Activated effector memory CD4-positive, alpha-beta T cell treated with anti-CD3 and anti-CD28 coated beads, Interleukin-2, amount 50 U/mL, for 16 hours (primary cell): ENCODE measurements at regions not wholly inside any gene's neighbourhood (a gene's known extent, or its start where the extent isn't known, plus 50 kb on each side); places are given as distances from the start of the nearest gene placed in this dataset.

Experiments used
- DNase-seq: peaks from one replicate; pipeline ENCODE4 v3.0.0-alpha.2; 2020

DNA sequence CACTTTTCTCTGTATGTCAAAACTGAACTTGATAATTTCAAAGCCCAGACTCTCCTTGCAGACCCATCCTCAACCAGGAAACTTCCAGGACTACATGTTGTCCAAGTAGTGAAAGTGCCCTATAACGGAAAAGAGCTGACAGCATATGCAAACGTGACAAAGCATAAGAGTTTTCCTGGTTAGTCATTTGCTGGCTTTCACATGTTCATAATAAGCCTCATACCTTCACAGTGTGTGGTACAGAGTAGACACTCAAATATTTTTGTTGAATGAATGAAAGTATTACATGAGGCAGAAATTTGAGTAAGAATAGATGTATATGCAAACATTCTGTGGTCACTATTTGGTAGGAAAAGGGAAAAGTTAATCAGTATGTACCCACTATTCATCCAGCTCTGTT lies 473.3 kb downstream of the MRPL39 start:
- no peak for DNase-seq

DNA sequence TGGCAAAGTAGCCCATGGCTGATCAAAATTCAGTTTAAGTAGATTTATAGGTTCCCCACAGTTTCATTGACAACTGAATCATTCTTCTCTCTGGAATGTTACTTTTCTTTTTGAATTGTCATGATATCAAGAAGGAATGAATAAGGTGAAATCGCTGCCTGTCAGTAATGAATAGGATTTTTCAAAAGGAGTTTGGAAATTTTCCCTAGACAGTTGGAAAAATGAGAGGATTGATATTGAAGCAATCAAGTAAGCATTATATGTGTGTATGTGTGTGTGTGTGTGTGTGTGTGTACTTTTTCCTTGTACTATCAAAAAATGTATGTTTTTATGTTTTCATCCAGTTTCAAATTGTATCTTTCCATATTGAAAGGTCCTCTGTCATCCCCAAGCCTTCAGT lies 479.5 kb downstream of the MRPL39 start:
- no peak for DNase-seq

DNA sequence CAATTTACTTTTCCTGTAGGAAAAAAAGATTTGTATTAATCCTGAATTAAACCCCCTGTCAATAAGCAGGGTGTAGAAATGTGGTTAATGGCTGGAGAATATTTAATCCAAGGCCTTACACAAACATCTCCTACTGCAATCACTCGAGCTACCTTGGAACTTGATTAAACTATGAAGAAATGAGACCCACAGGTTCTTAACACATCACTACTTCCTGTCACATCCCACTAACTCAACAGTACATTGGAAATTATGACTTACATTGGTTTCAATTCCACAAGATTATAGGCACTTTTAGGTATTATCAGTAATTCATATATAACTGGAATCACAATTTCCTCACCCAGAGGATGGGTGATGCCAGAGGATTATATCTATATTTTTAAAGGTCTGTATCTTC lies 480.3 kb downstream of the MRPL39 start:
- no peak for DNase-seq

DNA sequence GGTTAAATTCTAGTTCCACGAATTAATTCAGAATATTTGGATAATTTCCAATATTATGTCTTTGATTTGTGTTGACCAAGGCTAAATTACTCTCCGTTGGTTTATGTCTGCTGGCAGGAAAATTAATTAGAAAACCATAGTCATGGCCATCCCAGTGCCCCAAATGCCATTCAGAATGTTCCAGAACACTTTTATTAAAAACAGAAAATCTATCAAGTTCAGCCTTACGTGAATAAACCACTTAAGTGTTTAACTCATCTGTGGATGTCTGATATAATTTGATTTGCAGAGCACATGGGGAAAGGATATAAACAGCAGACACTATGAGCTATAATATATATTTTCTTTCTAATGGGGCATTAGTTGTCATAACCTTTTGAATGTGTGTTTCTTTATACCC lies 480.7 kb downstream of the MRPL39 start:
- no peak for DNase-seq

DNA sequence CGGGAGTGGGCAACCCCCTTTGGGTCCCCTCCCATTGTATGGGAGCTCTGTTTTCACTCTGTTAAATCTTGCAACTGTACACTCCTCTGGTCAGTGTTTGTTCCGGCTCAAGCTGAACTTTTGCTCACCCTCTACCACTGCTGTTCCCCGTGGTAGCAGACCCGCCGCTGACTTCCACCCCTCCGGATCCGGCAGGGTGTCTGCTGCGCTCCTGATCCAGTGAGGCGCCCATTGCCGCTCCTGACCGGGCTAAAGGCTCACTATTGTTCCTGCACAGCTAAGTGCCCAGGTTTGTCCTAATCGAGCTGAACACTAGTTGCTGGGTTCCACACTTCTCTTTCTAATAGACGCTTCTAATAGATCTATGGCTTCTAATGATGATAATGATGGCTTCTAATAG lies 488.6 kb downstream of the MRPL39 start:
- no peak for DNase-seq

GRCh38 chr21:25115021-25115420 lies 492.3 kb downstream of the MRPL39 start:
- no peak for DNase-seq

GRCh38 chr21:25107708-25108107 lies 499.6 kb downstream of the MRPL39 start:
- no peak for DNase-seq

- DNase-seq = no peak
Observed at GRCh38 chr21:25103500-25104207, 503.6 kb downstream of the MRPL39 start.

GRCh38 chr21:25097648-25098047 lies 509.6 kb downstream of the MRPL39 start:
- DNase-seq = no peak

GRCh38 chr21:25094695-25095094 lies 512.6 kb downstream of the MRPL39 start:
- no peak for DNase-seq

DNA sequence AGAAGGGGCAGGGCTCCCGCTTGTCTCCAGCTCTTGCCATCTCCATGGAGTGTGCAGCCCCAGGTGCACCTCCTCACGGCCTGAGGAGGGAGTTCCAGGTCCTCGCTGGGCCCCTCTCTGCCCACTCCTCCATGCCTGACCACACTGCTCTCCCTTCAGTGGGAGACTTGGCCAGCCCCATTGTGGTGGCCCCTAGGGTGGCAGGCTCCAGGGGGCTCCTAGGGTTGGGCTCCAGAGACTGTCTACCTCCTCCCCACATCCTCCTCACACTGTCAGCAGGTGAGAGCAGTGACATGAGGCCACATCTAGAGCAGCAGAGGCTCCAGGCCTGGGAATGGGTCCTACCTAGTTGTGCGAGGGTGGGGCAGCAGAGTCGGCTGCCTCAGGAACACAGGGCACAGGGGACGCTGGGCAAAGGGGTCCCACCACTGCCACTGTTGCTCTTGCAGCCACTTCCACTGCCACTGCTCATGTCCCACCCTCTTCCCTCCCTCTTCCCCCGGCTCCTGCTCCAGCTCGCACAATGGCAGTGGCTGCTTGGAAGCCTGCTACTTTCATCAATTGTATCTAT lies 514.8 kb downstream of the MRPL39 start:
- no peak for DNase-seq

- no peak for DNase-seq
Observed at GRCh38 chr21:25081096-25081495, 526.2 kb downstream of the MRPL39 start.

DNA sequence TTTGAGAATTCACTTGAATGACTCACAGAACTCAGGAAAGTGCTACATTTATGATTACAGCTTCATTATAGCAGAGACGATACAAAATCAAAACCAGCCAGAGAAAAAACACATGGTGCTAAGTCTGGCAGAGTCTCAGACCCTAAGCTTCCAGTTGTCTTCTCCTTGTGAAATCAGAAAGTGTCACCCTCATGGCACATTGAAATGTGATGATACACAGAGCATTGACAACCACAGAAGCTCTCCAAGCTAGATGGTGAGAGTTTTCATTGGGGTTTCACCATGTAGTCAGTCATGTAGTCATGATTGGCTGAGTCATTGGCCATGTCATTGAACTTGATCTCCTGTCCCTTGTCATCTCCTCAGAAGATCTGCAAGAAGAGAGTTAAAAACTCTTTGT lies 526.6 kb downstream of the MRPL39 start:
- DNase-seq = no peak

DNA sequence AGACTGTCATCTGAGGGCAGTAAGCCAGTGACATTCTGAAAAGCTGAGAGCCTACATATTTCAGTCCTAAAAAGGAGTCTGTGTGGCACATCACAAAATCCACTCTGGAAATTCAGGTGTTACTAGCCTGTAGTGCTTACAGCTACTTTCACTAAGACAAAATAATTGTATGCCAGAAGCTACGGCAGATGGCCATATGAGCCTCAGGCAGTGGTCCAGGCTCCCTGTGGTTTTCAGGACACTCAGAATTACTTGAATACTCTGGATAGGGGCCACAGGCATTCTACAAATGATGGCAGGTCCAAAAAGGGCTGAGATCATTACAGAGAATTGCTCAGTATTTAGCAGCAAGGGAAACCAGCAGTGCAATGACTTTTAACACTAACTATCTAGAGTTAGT lies 527.1 kb downstream of the MRPL39 start:
- DNase-seq = no peak

- no peak for DNase-seq
Observed at GRCh38 chr21:25079053-25079452, 528.2 kb downstream of the MRPL39 start.

DNA sequence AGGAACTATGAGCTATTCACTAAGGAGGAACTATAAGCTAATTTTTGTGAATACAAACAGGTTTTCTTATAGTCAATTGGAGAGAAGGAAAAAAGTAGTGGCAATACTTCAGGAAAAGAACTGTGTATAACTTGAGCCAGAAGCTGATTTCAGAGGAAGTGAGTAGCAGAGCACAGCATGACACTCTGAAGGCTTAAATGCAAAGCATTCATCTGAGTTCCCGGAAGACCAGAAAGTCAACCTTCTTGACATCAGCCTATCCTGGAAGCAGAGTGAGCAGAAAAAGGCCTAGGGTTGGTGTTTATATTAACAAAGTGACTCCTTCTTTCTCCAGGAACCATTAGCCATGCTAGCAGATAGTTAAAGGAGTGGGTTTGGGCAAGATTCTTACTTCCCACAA lies 545.2 kb downstream of the MRPL39 start:
- no peak for DNase-seq

DNA sequence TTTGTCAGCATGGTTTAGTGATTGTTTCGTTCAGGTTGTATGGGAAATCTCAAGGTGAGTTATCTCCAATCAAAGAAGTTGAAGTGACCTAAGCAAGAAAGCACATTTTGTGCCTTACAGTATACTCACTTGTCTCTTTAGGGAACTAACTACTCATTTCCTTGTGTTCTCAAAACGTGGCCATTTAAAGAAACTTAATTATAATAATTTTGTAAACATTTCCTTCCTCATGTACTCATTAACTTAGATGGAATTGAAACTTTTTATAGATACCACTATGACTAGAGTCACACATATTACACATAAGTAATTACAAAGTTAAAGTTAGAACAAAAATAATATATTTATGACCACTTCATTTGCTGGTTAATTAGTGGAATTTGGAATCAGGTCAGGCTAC lies 552.6 kb downstream of the MRPL39 start:
- DNase-seq = no peak

GRCh38 chr21:25039461-25040380 lies 567.6 kb downstream of the MRPL39 start:
- DNase-seq = no peak

- DNase-seq = no peak
Observed at GRCh38 chr21:25036775-25037174, 570.5 kb downstream of the MRPL39 start.

DNA sequence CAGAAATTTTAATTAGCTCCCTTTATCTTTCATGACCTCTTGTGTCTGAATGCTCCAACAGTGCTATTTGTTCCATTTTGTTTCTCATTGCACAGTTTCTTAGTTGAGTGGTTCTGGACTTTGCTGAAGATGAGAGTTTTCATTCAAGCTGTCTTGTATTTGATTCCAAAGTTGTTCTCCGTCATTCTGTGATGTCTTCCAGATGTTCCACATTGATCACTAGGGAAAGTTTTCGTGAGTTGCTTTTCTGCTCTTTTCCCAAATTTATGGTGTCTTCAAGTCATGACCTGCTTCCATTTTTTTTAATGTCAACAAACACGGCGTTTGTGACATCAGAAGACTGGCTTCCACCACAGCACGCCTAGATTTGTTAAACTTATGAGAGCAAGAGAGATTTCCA lies 575.5 kb downstream of the MRPL39 start:
- no peak for DNase-seq

GRCh38 chr21:25029580-25029979 lies 577.7 kb downstream of the MRPL39 start:
- no peak for DNase-seq

- no peak for DNase-seq
Observed at GRCh38 chr21:25025596-25025995, 581.7 kb downstream of the MRPL39 start.

- no peak for DNase-seq
Observed at GRCh38 chr21:25024639-25025038, 582.6 kb downstream of the MRPL39 start.

DNA sequence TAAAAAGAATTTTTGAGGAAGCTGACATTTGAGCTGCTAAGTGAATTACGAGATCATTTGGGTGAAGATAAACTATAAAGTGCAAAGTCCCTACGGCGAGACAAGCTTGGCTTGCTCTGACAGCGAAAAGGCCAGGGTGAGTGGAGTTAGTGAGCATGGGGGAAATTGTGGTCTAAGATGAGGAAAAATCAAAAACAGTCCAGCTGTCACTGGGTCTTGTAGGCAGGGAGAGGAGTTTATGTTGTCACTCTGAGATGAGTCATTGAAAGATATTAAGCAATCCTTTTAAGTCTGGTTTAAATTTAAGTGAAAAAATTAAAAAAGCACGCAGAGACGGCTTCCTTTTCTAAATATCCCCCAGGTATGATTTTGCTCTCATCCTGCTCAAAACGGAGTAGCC lies 601.9 kb downstream of the MRPL39 start:
- DNase-seq = no peak
